HEK293T (cell line): ENCODE measurements at regions not wholly inside any gene's neighbourhood (a gene's known extent, or its start where the extent isn't known, plus 50 kb on each side); places are given as distances from the start of the nearest gene placed in this dataset.

Experiments used
- ARNT ChIP-seq: fragments of 450-650 bp; IDR thresholded peaks from 2 replicates; pipeline ENCODE4 v1.6.1; 2017; ENCODE audit warnings: mild to moderate bottlenecking
- BHLHE40 ChIP-seq: fragments of 450-650 bp; IDR thresholded peaks from 2 replicates; pipeline ENCODE4 v1.6.1; 2016; ENCODE audit warnings: mild to moderate bottlenecking, moderate library complexity, borderline replicate concordance
- CTBP1 ChIP-seq: fragments of 450-650 bp; IDR thresholded peaks from 2 replicates; pipeline ENCODE4 v1.6.1; 2016; ENCODE audit warnings: borderline replicate concordance
- FOXA1 ChIP-seq: fragments of 450-650 bp; IDR thresholded peaks from 2 replicates; pipeline ENCODE4 v1.6.1; 2016; ENCODE audit warnings: mild to moderate bottlenecking
- FOXK2 ChIP-seq: fragments of 450-650 bp; IDR thresholded peaks from 2 replicates; pipeline ENCODE4 v1.6.1; 2016; ENCODE audit warnings: mild to moderate bottlenecking
- FOXM1 ChIP-seq: fragments of 450-650 bp; IDR thresholded peaks from 2 replicates; pipeline ENCODE4 v1.6.1; 2017; ENCODE audit warnings: mild to moderate bottlenecking, borderline replicate concordance
- HDGF ChIP-seq: fragments of 450-650 bp; IDR thresholded peaks from 2 replicates; pipeline ENCODE4 v1.6.1; 2017; ENCODE audit warnings: antibody characterized with exemption, borderline replicate concordance
- L3MBTL2 ChIP-seq: fragments of 450-650 bp; conservative IDR thresholded peaks from 2 replicates; pipeline ENCODE4 v1.6.1; 2016; ENCODE audit warnings: mild to moderate bottlenecking
- NFRKB ChIP-seq: fragments of 450-650 bp; IDR thresholded peaks from 2 replicates; pipeline ENCODE4 v1.6.1; 2016; ENCODE audit warnings: mild to moderate bottlenecking, moderate library complexity
- SP1 ChIP-seq: fragments of 450-650 bp; IDR thresholded peaks from 2 replicates; pipeline ENCODE4 v1.6.1; 2017
- SUZ12 ChIP-seq: fragments of 450-650 bp; IDR thresholded peaks from 2 replicates; pipeline ENCODE4 v1.6.1; 2016; ENCODE audit warnings: mild to moderate bottlenecking
- TARDBP ChIP-seq: fragments of 450-650 bp; IDR thresholded peaks from 2 replicates; pipeline ENCODE4 v1.6.1; 2016
- ZNF384 ChIP-seq: fragments of 450-650 bp; IDR thresholded peaks from 2 replicates; pipeline ENCODE4 v1.6.1; 2016
- TF ChIP-seq, protein P1 (sequence below): fragments of 450-650 bp; IDR thresholded peaks from 2 replicates; pipeline ENCODE4 v1.6.1; 2016

DNA sequence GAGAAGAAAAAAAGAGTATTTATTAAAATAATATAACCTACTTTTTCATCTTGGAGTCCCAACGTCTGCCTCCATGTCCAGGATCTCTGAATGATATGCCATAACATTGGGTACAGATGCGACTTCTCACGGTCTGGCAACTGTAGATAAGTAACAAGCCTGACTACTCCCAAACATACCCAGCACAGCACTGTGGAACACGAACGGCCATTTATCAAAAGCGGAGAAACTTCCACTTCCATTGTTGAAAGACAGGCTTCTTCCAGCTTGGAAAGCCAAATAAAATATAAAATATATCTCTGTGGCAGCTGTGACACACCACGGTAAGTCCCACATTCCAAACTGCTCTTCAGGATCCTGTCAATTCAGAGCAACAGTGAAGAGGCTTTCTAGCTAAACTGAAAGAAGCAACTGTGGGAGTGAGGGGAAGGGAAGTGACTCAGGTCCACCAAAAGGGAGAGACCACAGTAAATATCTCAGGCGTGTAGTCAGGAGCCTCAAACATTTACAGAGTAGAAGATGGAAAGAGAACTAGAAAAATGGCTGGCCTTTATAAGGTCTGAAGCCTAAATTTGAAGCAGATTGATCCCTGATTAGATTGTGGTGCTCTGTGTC is 331.7 kb downstream of the LIG4 start:
- TF ChIP-seq FOXM1 (no peak), FOXK2 (no peak), BHLHE40 (no peak), SP1 (no peak), ZNF384 (no peak), ARNT (no peak), L3MBTL2 (no peak), SUZ12 (no peak), NFRKB (no peak), HDGF (no peak), CTBP1 (no peak), FOXA1 (no peak), TARDBP (no peak)
- TF ChIP-seq, protein P1, sequence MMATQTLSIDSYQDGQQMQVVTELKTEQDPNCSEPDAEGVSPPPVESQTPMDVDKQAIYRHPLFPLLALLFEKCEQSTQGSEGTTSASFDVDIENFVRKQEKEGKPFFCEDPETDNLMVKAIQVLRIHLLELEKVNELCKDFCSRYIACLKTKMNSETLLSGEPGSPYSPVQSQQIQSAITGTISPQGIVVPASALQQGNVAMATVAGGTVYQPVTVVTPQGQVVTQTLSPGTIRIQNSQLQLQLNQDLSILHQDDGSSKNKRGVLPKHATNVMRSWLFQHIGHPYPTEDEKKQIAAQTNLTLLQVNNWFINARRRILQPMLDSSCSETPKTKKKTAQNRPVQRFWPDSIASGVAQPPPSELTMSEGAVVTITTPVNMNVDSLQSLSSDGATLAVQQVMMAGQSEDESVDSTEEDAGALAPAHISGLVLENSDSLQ = no peak
